Neuron (in vitro differentiated cells): ENCODE measurements at regions not wholly inside any gene's neighbourhood (a gene's known extent, or its start where the extent isn't known, plus 50 kb on each side); places are given as distances from the start of the nearest gene placed in this dataset.

Source experiments
- H2AFZ ChIP-seq: one replicate; pipeline ENCODE4 v1.6.1; 2013; ENCODE audit warnings: low read depth, mild to moderate bottlenecking, inconsistent platforms, low read length, moderate library complexity
- H3K27me3 ChIP-seq: one replicate; pipeline ENCODE4 v1.6.1; 2013; ENCODE audit warnings: low read length; ENCODE audit not compliant: insufficient read depth
- H3K36me3 ChIP-seq: one replicate; pipeline ENCODE4 v1.6.1; 2013; ENCODE audit warnings: low read length; ENCODE audit not compliant: insufficient read depth
- H3K4me1 ChIP-seq: one replicate; pipeline ENCODE4 v1.6.1; 2013; ENCODE audit warnings: low read length; ENCODE audit not compliant: insufficient read depth
- H3K4me3 ChIP-seq: 2 replicates; pipeline ENCODE4 v1.5.1; 2013; ENCODE audit warnings: mild to moderate bottlenecking, low read length, moderate library complexity
- H3K9me3 ChIP-seq: one replicate; pipeline ENCODE4 v1.6.1; 2013; ENCODE audit warnings: low read length

GRCh38 chr2:142687509-142687908, 190.0 kb upstream of the KYNU start:
- Histone ChIP-seq H3K4me3 (no peak overlapping the region), H3K36me3 (no peaks in the 10 kb centered on the region), H2AFZ (no peak overlapping the region), H3K9me3 (no peaks in the 10 kb centered on the region), H3K27me3 (no peaks in the 10 kb centered on the region), H3K4me1 (peaks cover 3% of the 10 kb centered on the region)

- H3K4me3 ChIP-seq = no peak overlapping the region
- peaks cover 3% of the 10 kb centered on the region for H3K4me1 ChIP-seq
- no peaks in the 10 kb centered on the region for H3K27me3 ChIP-seq
- no peaks in the 10 kb centered on the region for H3K36me3 ChIP-seq
- no peaks in the 10 kb centered on the region for H3K9me3 ChIP-seq
- no peak overlapping the region for H2AFZ ChIP-seq
These were observed 190.4 kb upstream of the KYNU start for GRCh38 chr2:142687075-142687474.

- Histone ChIP-seq H3K9me3 (no peaks in the 10 kb centered on the region), H3K36me3 (no peaks in the 10 kb centered on the region), H3K4me1 (no peaks in the 10 kb centered on the region), H2AFZ (no peak overlapping the region), H3K4me3 (no peak overlapping the region), H3K27me3 (no peaks in the 10 kb centered on the region)
These were observed 192.8 kb upstream of the KYNU start for GRCh38 chr2:142684667-142685066.

GRCh38 chr2:142682528-142682927, 194.9 kb upstream of the KYNU start:
- H3K4me3 ChIP-seq = no peak overlapping the region
- no peaks in the 10 kb centered on the region for H3K27me3 ChIP-seq
- H3K36me3 ChIP-seq = no peaks in the 10 kb centered on the region
- H2AFZ ChIP-seq = no peak overlapping the region
- H3K4me1 ChIP-seq = no peaks in the 10 kb centered on the region
- H3K9me3 ChIP-seq = no peaks in the 10 kb centered on the region

DNA sequence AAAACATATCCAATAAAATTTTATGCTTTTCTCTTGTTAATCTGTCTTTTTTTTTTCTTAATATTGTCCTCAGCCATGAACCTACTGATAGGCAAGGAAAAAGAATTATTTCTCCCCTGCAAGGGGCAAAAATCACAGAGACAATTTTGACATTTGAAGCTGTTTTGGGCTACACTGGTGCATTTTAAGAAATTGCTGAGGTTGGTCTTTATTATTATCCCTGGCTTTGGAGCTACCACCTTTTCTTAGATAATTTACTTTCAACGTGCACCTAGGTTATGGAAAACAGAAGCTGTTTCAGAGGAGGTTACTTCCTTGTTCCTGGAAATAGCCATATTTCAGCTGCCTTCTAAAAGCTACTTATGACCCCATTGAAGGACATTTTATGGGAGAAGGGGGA, 195.5 kb upstream of the KYNU start:
- no peaks in the 10 kb centered on the region for H3K27me3 ChIP-seq
- H3K36me3 ChIP-seq = no peaks in the 10 kb centered on the region
- no peaks in the 10 kb centered on the region for H3K4me1 ChIP-seq

GRCh38 chr2:142678164-142678563, 199.3 kb upstream of the KYNU start:
- H3K9me3 ChIP-seq = no peaks in the 10 kb centered on the region
- no peak overlapping the region for H2AFZ ChIP-seq
- H3K36me3 ChIP-seq = no peaks in the 10 kb centered on the region
- no peaks in the 10 kb centered on the region for H3K27me3 ChIP-seq
- H3K4me1 ChIP-seq = no peaks in the 10 kb centered on the region
- no peak overlapping the region for H3K4me3 ChIP-seq

More for the DNA sequence above, 195.5 kb upstream of the KYNU start:
- Histone ChIP-seq H3K4me3 (no peak overlapping the region), H3K9me3 (no peaks in the 10 kb centered on the region), H2AFZ (no peak overlapping the region)

GRCh38 chr2:142675398-142675797, 202.1 kb upstream of the KYNU start:
- Histone ChIP-seq H3K27me3 (no peaks in the 10 kb centered on the region), H3K9me3 (no peaks in the 10 kb centered on the region), H2AFZ (no peak overlapping the region), H3K4me1 (no peaks in the 10 kb centered on the region), H3K36me3 (no peaks in the 10 kb centered on the region), H3K4me3 (no peak overlapping the region)

GRCh38 chr2:142673836-142674235, 203.6 kb upstream of the KYNU start:
- H2AFZ ChIP-seq = no peak overlapping the region
- H3K27me3 ChIP-seq = no peaks in the 10 kb centered on the region
- H3K4me3 ChIP-seq = no peak overlapping the region
- no peaks in the 10 kb centered on the region for H3K9me3 ChIP-seq
- H3K36me3 ChIP-seq = no peaks in the 10 kb centered on the region
- no peaks in the 10 kb centered on the region for H3K4me1 ChIP-seq

- H3K4me1 ChIP-seq = no peaks in the 10 kb centered on the region
- no peak overlapping the region for H3K4me3 ChIP-seq
- H2AFZ ChIP-seq = no peak overlapping the region
- H3K36me3 ChIP-seq = no peaks in the 10 kb centered on the region
- no peaks in the 10 kb centered on the region for H3K9me3 ChIP-seq
- H3K27me3 ChIP-seq = no peaks in the 10 kb centered on the region
These were observed 204.8 kb upstream of the KYNU start for GRCh38 chr2:142672698-142673097.

- Histone ChIP-seq H2AFZ (no peak overlapping the region), H3K36me3 (no peaks in the 10 kb centered on the region), H3K27me3 (no peaks in the 10 kb centered on the region), H3K9me3 (no peaks in the 10 kb centered on the region), H3K4me1 (no peaks in the 10 kb centered on the region), H3K4me3 (no peak overlapping the region)
These were observed 207.1 kb upstream of the KYNU start for GRCh38 chr2:142670362-142670761.

GRCh38 chr2:142668420-142668819, 209.0 kb upstream of the KYNU start:
- Histone ChIP-seq H3K36me3 (no peaks in the 10 kb centered on the region), H3K4me1 (no peaks in the 10 kb centered on the region), H3K4me3 (no peak overlapping the region), H3K9me3 (no peaks in the 10 kb centered on the region), H2AFZ (no peak overlapping the region), H3K27me3 (no peaks in the 10 kb centered on the region)

DNA sequence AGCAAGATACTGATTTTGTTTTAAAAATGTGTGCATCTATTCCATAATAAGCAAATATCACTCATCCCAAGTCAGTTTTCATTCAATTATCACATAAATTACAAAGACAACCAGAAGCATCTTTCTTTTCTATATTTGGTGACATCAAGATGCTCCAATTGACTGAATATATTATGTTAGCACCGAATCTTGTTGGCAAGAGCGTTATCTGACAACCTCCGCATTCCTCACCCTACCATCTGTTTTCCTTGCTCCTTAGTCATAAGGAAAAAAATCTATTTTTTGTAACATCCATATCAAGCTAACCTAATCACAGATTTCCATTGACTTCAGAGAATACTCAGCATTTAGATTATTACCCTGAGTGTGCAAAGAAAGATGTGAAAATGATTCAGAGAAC, 212.2 kb upstream of the KYNU start:
- Histone ChIP-seq H3K27me3 (no peaks in the 10 kb centered on the region), H3K4me3 (no peak overlapping the region), H3K36me3 (no peaks in the 10 kb centered on the region), H3K4me1 (no peaks in the 10 kb centered on the region), H3K9me3 (no peaks in the 10 kb centered on the region), H2AFZ (no peak overlapping the region)

- Histone ChIP-seq H3K36me3 (no peaks in the 10 kb centered on the region), H3K9me3 (no peaks in the 10 kb centered on the region), H2AFZ (no peak overlapping the region), H3K4me3 (no peak overlapping the region), H3K4me1 (no peaks in the 10 kb centered on the region), H3K27me3 (no peaks in the 10 kb centered on the region)
These were observed 226.9 kb upstream of the KYNU start for GRCh38 chr2:142650601-142651000.

- no peak overlapping the region for H3K4me3 ChIP-seq
- no peaks in the 10 kb centered on the region for H3K4me1 ChIP-seq
- no peaks in the 10 kb centered on the region for H3K36me3 ChIP-seq
- no peaks in the 10 kb centered on the region for H3K27me3 ChIP-seq
- no peak overlapping the region for H2AFZ ChIP-seq
- H3K9me3 ChIP-seq = no peaks in the 10 kb centered on the region
These were observed 227.9 kb upstream of the KYNU start for GRCh38 chr2:142649581-142649980.
